ENCODE measurements at regions not wholly inside any gene's neighbourhood (a gene's known extent, or its start where the extent isn't known, plus 50 kb on each side); places are given as distances from the start of the nearest gene placed in this dataset.

DNA sequence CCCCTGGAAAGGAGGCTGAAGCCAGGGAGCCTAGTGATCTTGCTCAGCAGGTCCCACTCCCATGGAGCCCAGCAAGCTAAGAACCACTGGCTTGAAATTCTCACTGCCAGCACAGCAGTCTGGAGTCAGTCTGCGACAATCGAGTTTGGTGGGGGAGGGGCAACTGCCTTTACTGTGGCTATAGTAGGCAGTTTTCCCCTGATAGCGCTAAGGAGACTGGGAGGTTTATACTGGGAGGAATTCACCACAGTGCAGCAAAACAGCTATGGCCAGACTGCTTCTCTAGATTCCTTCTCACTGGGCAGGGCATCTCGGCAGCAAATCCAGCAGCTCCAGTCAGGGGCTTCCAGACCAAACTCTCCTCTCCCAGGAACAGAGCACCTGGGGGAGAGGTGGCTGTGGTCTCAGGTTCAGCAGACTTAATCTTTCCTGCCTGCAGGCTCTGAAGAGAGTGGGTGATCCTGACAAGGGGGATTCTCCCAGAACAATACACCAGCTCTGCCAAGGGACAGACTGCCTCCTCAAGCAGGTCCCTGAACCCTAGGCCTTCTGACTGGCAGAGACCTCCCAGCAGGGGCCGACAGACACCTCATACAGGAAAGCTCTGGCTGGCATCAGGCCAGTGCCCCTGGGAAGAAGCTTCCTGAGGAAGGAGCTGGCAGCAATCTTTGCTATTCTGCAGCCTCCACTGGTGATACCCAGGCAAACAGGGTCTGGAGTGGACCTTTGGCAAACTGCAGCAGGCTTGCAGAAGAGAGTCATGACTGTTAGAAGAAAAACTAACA lies 548.5 kb upstream of the NEGR1 start:
- no peak overlapping the region for H3K4me3 ChIP-seq
- H3K4me1 ChIP-seq (replicated peaks in 1 of 2), result no peaks in the 10 kb centered on the region
- no peaks in the 10 kb centered on the region for H3K9me3 ChIP-seq (replicated peaks in 1 of 3)
- intact Hi-C loops (cut with DNase I), result no loop called here
- no peak for DNase-seq
- WGBS, 4 donors, result 62 to 66% (median 63%) methylated on average over 5 of the region's 5 CpGs; no CpG with 5 or more reads in 1 of the 4 donors
- no peaks in the 10 kb centered on the region for H3K27me3 ChIP-seq
- no peak overlapping the region for H3K27ac ChIP-seq
- no peaks in the 10 kb centered on the region for H3K36me3 ChIP-seq (replicated peaks in 1 of 2)
- TF ChIP-seq CTCF (IDR thresholded peaks at IDR 0.05) (no peak), POLR2A (IDR thresholded peaks at IDR 0.05) (no peak)

- Histone ChIP-seq H3K4me1 (replicated peaks in 1 of 2) (no peaks in the 10 kb centered on the region), H3K36me3 (replicated peaks in 1 of 2) (no peaks in the 10 kb centered on the region), H3K27me3 (no peaks in the 10 kb centered on the region), H3K27ac (no peak overlapping the region), H3K4me3 (no peak overlapping the region), H3K9me3 (replicated peaks in 1 of 3) (no peaks in the 10 kb centered on the region)
- TF ChIP-seq POLR2A (IDR thresholded peaks at IDR 0.05) (no peak), CTCF (IDR thresholded peaks at IDR 0.05) (no peak)
- intact Hi-C loops (cut with DNase I), result no loop called here
- DNase-seq, result no peak
Observed at GRCh38 chr1:72827278-72827677, 544.9 kb upstream of the NEGR1 start.

DNA sequence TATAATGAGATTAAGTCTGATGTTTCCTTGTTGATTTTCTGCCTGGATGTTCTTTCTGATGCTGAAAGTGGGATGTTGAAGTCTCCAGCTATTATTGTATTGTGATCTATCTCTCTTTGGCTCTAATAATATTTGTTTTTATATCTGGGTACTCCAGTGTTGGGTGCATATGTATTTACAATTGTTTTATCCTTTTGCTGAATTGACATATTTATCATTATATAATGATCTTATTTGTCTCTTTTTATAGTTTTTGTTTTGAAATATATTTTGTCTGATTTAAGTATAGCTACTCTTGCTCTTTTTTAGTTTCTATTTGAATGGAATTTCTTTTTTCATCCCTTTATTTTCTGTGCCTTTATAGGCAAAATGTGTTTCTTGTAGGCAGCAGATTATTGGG lies 522.2 kb upstream of the NEGR1 start:
- DNase-seq, result no peak
- H3K9me3 ChIP-seq (replicated peaks in 1 of 3), result no peaks in the 10 kb centered on the region
- intact Hi-C loops (cut with DNase I), result no loop called here

DNA sequence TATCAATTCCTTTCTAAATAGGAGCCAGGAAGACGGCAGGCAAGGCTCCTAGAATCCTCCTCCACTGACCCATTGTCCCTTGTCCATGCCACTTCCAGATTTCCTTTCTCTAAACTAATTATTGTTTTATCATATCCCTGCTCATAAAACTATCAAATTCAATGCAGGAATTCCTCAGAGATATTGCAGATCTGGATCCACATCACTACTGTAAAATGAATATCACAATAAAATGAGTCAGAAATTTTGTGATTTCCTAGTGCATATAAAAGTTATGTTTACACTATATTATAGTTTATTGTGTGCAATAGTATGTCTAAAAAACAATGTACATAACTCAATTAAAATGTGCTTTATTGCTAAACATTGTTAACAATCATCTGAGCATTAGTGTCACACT lies 498.7 kb upstream of the NEGR1 start:
- WGBS, 4 donors, result 44 to 55% (median 51%) methylated on average over 1 of the region's 1 CpG
- Histone ChIP-seq H3K9me3 (replicated peaks in 1 of 3) (no peaks in the 10 kb centered on the region), H3K4me1 (replicated peaks in 1 of 2) (no peaks in the 10 kb centered on the region), H3K4me3 (no peak overlapping the region), H3K27me3 (no peaks in the 10 kb centered on the region), H3K36me3 (replicated peaks in 1 of 2) (no peaks in the 10 kb centered on the region), H3K27ac (no peak overlapping the region)
- TF ChIP-seq POLR2A (IDR thresholded peaks at IDR 0.05) (no peak), CTCF (IDR thresholded peaks at IDR 0.05) (no peak)
- no peak for DNase-seq
- intact Hi-C loops (cut with DNase I), result no loop called here

More for the DNA sequence above, 522.2 kb upstream of the NEGR1 start:
- Histone ChIP-seq H3K4me1 (replicated peaks in 1 of 2) (no peaks in the 10 kb centered on the region), H3K4me3 (no peak overlapping the region), H3K27ac (no peak overlapping the region), H3K36me3 (replicated peaks in 1 of 2) (no peaks in the 10 kb centered on the region), H3K27me3 (no peaks in the 10 kb centered on the region)
- no peak for TF ChIP-seq CTCF (IDR thresholded peaks at IDR 0.05)
- TF ChIP-seq POLR2A (IDR thresholded peaks at IDR 0.05), result no peak

Data from adrenal gland (tissue), 9 donors.